Activated CD8-positive, alpha-beta T cell treated with anti-CD3 and anti-CD28 coated beads for 36 hours (primary cell): ENCODE measurements at regions not wholly inside any gene's neighbourhood (a gene's known extent, or its start where the extent isn't known, plus 50 kb on each side); places are given as distances from the start of the nearest gene placed in this dataset.

Experiments
- ATAC-seq: fragments of 200-7000 bp; cut with Tn5 transposase; one replicate; pipeline ENCODE4 v1.10.0; 2021; ENCODE audit warnings: mild to moderate bottlenecking, moderate library complexity
- CTCF ChIA-PET: fragments of 350-600 bp; sonication (Branson Sonifier 250); formaldehyde crosslinking; loops from one replicate; lab custom pipeline; 2021; ENCODE audit warnings: antibody characterized with exemption; lab: Charles Lee
- POLR2A ChIA-PET: fragments of 350-600 bp; sonication (Branson Sonifier 250); formaldehyde crosslinking; loops from one replicate; lab custom pipeline; 2021; ENCODE audit warnings: antibody characterized with exemption; lab: Charles Lee
- DNase-seq: peaks from one replicate; pipeline ENCODE4 v3.0.0-alpha.2; 2020
- H3K27ac Mint-ChIP-seq: one replicate; pipeline ENCODE4 v1.8.0; 2021; ENCODE audit warnings: mild to moderate bottlenecking, mixed read lengths
- H3K27me3 Mint-ChIP-seq: one replicate; pipeline ENCODE4 v1.8.0; 2021; ENCODE audit warnings: mixed read lengths
- H3K36me3 Mint-ChIP-seq: one replicate; pipeline ENCODE4 v1.8.0; 2021; ENCODE audit warnings: low read depth, mixed read lengths
- H3K4me1 Mint-ChIP-seq: one replicate; pipeline ENCODE4 v1.8.0; 2021; ENCODE audit warnings: low read depth, mixed read lengths
- H3K4me3 Mint-ChIP-seq: one replicate; pipeline ENCODE4 v1.8.0; 2021; ENCODE audit warnings: mild to moderate bottlenecking, moderate library complexity, mixed read lengths
- H3K9me3 Mint-ChIP-seq: one replicate; pipeline ENCODE4 v1.8.0; 2021; ENCODE audit warnings: mixed read lengths
- intact Hi-C: fragments of 100-400 bp; cut with micrococcal nuclease; formaldehyde crosslinking; loops from one replicate; pipeline ENCODE4 v1.10.0; 2022
- TF ChIP-seq, protein P1 (sequence below): fragments of 200-600 bp; IDR thresholded peaks from one replicate; pipeline ENCODE4 v1.8.0; 2022; ENCODE audit warnings: antibody characterized with exemption, mild to moderate bottlenecking

DNA sequence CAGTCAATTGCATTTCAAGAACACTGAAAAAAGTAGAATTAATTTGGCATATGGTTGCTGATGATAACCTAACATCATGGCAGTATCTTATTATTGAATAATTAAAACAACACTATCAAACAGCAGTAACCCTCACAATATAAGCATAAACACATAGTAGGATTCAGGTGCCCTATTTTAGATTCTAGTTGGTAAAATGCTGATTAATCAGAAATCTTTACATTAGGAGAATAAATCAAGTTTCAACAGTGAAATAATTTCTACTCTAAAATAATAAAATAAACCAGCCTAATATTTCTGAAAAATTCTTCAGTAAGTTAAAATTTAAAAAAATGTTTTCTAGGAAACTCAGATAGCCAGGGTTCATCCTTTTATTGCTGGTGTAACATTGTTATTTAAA, 76.4 kb upstream of the NUDT12 start:
- intact Hi-C loops, result no loop called here
- Mint-ChIP-seq H3K9me3 (no peaks in the 10 kb centered on the region), H3K27me3 (no peaks in the 10 kb centered on the region), H3K4me3 (no peak overlapping the region), H3K4me1 (no peaks in the 10 kb centered on the region), H3K36me3 (no peaks in the 10 kb centered on the region), H3K27ac (no peak overlapping the region)
- ChIA-PET POLR2A (no interaction called here), CTCF (no interaction called here)
- ATAC-seq (no peak), DNase-seq (no peak)
- TF ChIP-seq, protein P1, sequence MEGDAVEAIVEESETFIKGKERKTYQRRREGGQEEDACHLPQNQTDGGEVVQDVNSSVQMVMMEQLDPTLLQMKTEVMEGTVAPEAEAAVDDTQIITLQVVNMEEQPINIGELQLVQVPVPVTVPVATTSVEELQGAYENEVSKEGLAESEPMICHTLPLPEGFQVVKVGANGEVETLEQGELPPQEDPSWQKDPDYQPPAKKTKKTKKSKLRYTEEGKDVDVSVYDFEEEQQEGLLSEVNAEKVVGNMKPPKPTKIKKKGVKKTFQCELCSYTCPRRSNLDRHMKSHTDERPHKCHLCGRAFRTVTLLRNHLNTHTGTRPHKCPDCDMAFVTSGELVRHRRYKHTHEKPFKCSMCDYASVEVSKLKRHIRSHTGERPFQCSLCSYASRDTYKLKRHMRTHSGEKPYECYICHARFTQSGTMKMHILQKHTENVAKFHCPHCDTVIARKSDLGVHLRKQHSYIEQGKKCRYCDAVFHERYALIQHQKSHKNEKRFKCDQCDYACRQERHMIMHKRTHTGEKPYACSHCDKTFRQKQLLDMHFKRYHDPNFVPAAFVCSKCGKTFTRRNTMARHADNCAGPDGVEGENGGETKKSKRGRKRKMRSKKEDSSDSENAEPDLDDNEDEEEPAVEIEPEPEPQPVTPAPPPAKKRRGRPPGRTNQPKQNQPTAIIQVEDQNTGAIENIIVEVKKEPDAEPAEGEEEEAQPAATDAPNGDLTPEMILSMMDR, result no peak

DNA sequence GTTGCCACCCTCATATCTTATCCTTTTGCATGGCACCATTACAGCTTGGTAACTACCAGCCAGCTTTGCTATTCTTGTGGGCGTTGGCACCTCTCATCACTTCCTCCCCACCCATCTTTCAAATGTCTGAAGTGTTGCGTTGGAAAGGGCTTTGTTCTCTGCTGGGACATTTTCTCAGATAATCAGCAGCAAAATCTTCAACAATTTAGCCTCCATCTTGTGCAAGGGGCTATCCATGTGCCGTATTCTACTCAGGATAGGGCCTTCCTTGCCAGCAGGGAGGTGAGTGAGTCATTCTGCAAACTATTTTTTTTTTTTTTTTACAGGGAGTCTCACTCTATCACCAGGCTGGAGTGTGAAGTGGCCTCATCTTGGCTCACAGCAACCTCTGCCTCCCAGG, 62.1 kb upstream of the NUDT12 start:
- Mint-ChIP-seq H3K27me3 (no peaks in the 10 kb centered on the region), H3K36me3 (no peaks in the 10 kb centered on the region), H3K9me3 (no peaks in the 10 kb centered on the region), H3K4me1 (no peaks in the 10 kb centered on the region), H3K4me3 (no peak overlapping the region), H3K27ac (no peak overlapping the region)
- TF ChIP-seq, protein P1, result no peak
- DNase-seq (no peak), ATAC-seq (no peak)
- ChIA-PET POLR2A (no interaction called here), CTCF (no interaction called here)
- intact Hi-C loops, result no loop called here

DNA sequence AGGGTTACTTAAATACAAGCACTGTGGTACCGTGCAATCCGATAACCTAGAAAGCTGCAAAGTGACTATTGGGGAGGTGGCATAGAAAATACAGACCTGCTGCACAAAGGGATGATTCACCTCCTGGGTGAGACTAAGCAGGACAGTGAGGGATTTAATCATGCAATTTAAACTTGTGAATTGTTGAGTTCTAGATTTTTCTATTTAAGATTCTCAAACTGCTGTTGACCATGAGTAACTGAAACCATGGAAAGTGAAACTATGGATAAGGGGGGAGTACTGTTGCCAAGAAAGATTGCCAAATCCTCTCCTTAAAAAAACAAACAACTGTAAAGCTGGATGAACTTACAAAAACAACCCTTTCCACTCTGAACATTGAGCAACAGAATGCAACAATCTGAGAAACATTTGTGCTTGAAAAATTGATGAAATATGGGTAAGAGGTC, 61.5 kb upstream of the NUDT12 start:
- no peak overlapping the region for H3K27ac Mint-ChIP-seq
- H3K4me1 Mint-ChIP-seq, result no peaks in the 10 kb centered on the region
- ATAC-seq (no peak), DNase-seq (no peak)
- H3K4me3 Mint-ChIP-seq, result no peak overlapping the region
- no peaks in the 10 kb centered on the region for H3K9me3 Mint-ChIP-seq
- intact Hi-C loops, result no loop called here
- TF ChIP-seq, protein P1, result no peak
- POLR2A ChIA-PET, result no interaction called here
- CTCF ChIA-PET, result no interaction called here
- H3K36me3 Mint-ChIP-seq, result no peaks in the 10 kb centered on the region
- H3K27me3 Mint-ChIP-seq, result no peaks in the 10 kb centered on the region

DNA sequence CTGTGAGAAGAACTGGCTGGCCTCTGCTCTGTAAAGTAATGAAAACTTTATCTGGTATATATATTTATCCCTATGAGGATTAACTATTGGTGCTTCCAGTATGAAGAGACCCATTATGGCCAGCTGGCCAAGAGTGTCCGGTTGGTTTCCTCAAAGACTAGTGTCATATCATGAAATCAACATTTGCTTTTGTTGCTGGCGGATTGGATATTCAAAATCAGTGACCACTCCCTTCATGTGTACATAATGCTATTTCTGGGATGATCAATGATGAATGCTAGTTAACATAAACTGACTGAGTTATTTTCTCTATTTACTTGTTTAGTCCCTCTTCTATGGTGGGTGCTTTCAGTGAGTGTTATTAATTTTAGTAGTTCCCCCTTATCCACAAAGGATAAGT, 60.8 kb upstream of the NUDT12 start:
- Mint-ChIP-seq H3K4me1 (no peaks in the 10 kb centered on the region), H3K36me3 (no peaks in the 10 kb centered on the region), H3K4me3 (no peak overlapping the region), H3K27me3 (no peaks in the 10 kb centered on the region), H3K27ac (no peak overlapping the region), H3K9me3 (no peaks in the 10 kb centered on the region)
- ChIA-PET CTCF (no interaction called here), POLR2A (no interaction called here)
- intact Hi-C loops, result no loop called here
- no peak for ATAC-seq
- TF ChIP-seq, protein P1, result no peak
- no peak for DNase-seq

DNA sequence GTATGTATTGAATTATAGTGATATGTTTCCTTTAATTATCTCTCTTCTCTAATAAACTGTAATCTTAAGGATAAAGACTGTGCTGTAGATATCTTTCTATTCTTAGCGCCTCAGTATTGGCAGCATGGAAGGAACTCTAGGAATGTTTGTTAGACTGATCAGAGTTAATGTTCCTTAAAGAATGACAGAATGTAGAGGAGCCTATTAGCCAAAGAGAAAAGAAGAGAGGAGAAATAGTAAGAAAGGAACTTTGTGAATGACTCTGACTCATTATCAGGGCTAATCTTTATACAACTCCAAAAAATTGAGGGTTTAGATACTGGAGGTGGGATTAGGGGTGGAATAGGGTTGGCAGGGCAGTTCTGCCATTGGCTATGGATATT, 59.0 kb upstream of the NUDT12 start:
- no peaks in the 10 kb centered on the region for H3K4me1 Mint-ChIP-seq
- no peaks in the 10 kb centered on the region for H3K36me3 Mint-ChIP-seq
- intact Hi-C loops, result no loop called here
- DNase-seq, result no peak
- no peaks in the 10 kb centered on the region for H3K9me3 Mint-ChIP-seq
- TF ChIP-seq, protein P1, result no peak
- no peak overlapping the region for H3K4me3 Mint-ChIP-seq
- POLR2A ChIA-PET, result no interaction called here
- CTCF ChIA-PET, result no interaction called here
- H3K27me3 Mint-ChIP-seq, result no peaks in the 10 kb centered on the region
- ATAC-seq, result no peak
- H3K27ac Mint-ChIP-seq, result no peak overlapping the region
